Loucy (cell line): ENCODE measurements at regions not wholly inside any gene's neighbourhood (a gene's known extent, or its start where the extent isn't known, plus 50 kb on each side); places are given as distances from the start of the nearest gene placed in this dataset.
"Not testable (repeated sequence)": the region's sequence is repeated elsewhere in the genome, so short reads cannot be mapped to it uniquely, and the experiment has no call there.

Experiments used
- H2AFZ ChIP-seq: fragments of 200-600 bp; sonication (generic); 2 replicates; pipeline ENCODE4 v1.6.0; 2016; ENCODE audit warnings: antibody characterized with exemption, mild to moderate bottlenecking, low read length, moderate library complexity
- H3F3A ChIP-seq: fragments of 200-600 bp; 2 replicates; pipeline ENCODE4 v1.6.0; 2016; ENCODE audit warnings: antibody characterized with exemption, low read depth, mild to moderate bottlenecking
- H3K27me3 ChIP-seq: fragments of 200-600 bp; sonication (generic); 2 replicates; pipeline ENCODE4 v1.6.1; 2014; ENCODE audit warnings: low read length, mild to moderate bottlenecking; ENCODE audit not compliant: insufficient read depth, poor library complexity, severe bottlenecking
- H3K36me3 ChIP-seq: fragments of 200-600 bp; sonication (generic); 2 replicates; pipeline ENCODE4 v1.6.1; 2016; ENCODE audit warnings: low read length; ENCODE audit not compliant: insufficient read depth
- H3K4me1 ChIP-seq: fragments of 200-600 bp; sonication (generic); 2 replicates; pipeline ENCODE4 v1.5.1; 2014; ENCODE audit warnings: low read length, mild to moderate bottlenecking; ENCODE audit not compliant: insufficient read depth, poor library complexity, severe bottlenecking
- H3K4me2 ChIP-seq: fragments of 200-600 bp; sonication (generic); 2 replicates; pipeline ENCODE4 v1.6.0; 2014; ENCODE audit warnings: antibody characterized with exemption, low read length, low read depth, mild to moderate bottlenecking; ENCODE audit not compliant: poor library complexity, severe bottlenecking
- H3K4me3 ChIP-seq: fragments of 200-600 bp; sonication (generic); 2 replicates; pipeline ENCODE4 v1.5.1; 2014; ENCODE audit warnings: low read length, mild to moderate bottlenecking, mixed read lengths; ENCODE audit not compliant: poor library complexity, severe bottlenecking
- H3K79me2 ChIP-seq: fragments of 200-600 bp; sonication (generic); 2 replicates; pipeline ENCODE4 v1.6.1; 2014; ENCODE audit warnings: low read length; ENCODE audit not compliant: insufficient read depth
- H3K9ac ChIP-seq: fragments of 200-600 bp; sonication (generic); 2 replicates; pipeline ENCODE4 v1.6.0; 2014; ENCODE audit warnings: mild to moderate bottlenecking, low read depth, low read length, moderate library complexity; ENCODE audit not compliant: poor library complexity, severe bottlenecking
- H3K9me2 ChIP-seq: fragments of 200-600 bp; sonication (generic); replicated peaks from 2 replicates; pipeline ENCODE4 v1.6.1; 2016; ENCODE audit warnings: low read depth, low read length, mixed read lengths
- H3K9me3 ChIP-seq: fragments of 200-600 bp; sonication (generic); 2 replicates; pipeline ENCODE4 v1.6.1; 2014; ENCODE audit warnings: mild to moderate bottlenecking, antibody characterized with exemption, low read length, low read depth; ENCODE audit not compliant: insufficient read depth
- H4K20me1 ChIP-seq: fragments of 200-600 bp; sonication (generic); 2 replicates; pipeline ENCODE4 v1.6.0; 2014; ENCODE audit warnings: antibody characterized with exemption, low read length, mild to moderate bottlenecking; ENCODE audit not compliant: insufficient read depth, poor library complexity, severe bottlenecking
- EZH2phosphoT487 ChIP-seq: fragments of 200-600 bp; IDR thresholded peaks from 2 replicates; pipeline ENCODE4 v1.6.1; 2018; ENCODE audit warnings: antibody characterized with exemption, mild to moderate bottlenecking, moderate library complexity, borderline replicate concordance
- TF ChIP-seq, protein P1 (sequence below): fragments of 200-600 bp; sonication (generic); conservative IDR thresholded peaks from 2 replicates; pipeline ENCODE4 v1.5.1; 2014; ENCODE audit warnings: mild to moderate bottlenecking, antibody characterized with exemption, low read length

DNA sequence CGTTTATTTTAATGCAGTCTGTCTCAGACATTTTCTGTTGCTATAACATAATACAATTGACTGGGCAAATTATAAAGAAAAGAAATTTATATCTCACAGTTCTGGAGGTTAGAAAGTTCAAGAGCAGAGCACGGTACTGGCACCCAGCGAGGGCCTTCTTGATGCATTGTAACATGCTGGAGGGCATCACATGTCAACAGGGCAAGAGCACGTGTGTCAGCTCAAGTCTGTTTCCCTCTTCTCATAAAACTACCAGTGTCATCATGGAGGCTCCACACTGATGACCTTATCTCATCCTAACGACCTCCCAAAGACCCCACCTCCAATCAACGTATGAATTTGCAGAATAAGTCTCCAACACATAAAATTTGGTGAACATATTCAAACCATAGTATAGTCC is 90.6 kb upstream of the GRIK1 start:
- no peaks in the 10 kb centered on the region for H3K9me3 ChIP-seq
- H3K4me3 ChIP-seq = no peak overlapping the region
- no peaks in the 10 kb centered on the region for H3K27me3 ChIP-seq
- no peaks in the 10 kb centered on the region for H3F3A ChIP-seq
- no peak overlapping the region for H2AFZ ChIP-seq
- no peak for TF ChIP-seq EZH2phosphoT487
- TF ChIP-seq, protein P1, sequence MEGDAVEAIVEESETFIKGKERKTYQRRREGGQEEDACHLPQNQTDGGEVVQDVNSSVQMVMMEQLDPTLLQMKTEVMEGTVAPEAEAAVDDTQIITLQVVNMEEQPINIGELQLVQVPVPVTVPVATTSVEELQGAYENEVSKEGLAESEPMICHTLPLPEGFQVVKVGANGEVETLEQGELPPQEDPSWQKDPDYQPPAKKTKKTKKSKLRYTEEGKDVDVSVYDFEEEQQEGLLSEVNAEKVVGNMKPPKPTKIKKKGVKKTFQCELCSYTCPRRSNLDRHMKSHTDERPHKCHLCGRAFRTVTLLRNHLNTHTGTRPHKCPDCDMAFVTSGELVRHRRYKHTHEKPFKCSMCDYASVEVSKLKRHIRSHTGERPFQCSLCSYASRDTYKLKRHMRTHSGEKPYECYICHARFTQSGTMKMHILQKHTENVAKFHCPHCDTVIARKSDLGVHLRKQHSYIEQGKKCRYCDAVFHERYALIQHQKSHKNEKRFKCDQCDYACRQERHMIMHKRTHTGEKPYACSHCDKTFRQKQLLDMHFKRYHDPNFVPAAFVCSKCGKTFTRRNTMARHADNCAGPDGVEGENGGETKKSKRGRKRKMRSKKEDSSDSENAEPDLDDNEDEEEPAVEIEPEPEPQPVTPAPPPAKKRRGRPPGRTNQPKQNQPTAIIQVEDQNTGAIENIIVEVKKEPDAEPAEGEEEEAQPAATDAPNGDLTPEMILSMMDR = no peak
- no peak overlapping the region for H3K4me2 ChIP-seq
- H3K36me3 ChIP-seq = no peaks in the 10 kb centered on the region
- no peaks in the 10 kb centered on the region for H4K20me1 ChIP-seq
- H3K9ac ChIP-seq = no peak overlapping the region
- no peaks in the 10 kb centered on the region for H3K4me1 ChIP-seq
- no peaks in the 10 kb centered on the region for H3K9me2 ChIP-seq
- no peaks in the 10 kb centered on the region for H3K79me2 ChIP-seq

DNA sequence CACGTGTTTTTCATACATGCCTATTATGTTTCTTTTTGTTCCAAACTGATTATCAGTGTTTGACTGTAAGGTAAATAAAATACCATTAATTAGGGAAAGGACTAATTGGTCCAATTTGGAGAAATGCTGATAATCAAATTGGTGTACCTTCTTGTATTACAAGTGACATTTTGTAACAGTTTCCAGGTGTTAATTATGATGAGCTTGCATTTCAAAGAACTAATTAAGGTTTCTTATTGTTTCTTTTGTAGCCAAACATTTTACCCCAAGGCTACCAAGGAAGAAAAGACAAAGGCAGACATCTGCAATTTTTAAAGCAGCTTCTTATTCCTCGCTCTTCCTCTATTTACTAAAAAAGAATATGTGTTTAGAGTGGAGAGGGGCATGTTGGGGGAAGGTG is 88.7 kb upstream of the GRIK1 start:
- Histone ChIP-seq H3K27me3 (no peaks in the 10 kb centered on the region), H3K4me1 (no peaks in the 10 kb centered on the region), H3K9me2 (no peaks in the 10 kb centered on the region), H3K9ac (no peak overlapping the region), H3F3A (no peaks in the 10 kb centered on the region), H3K36me3 (no peaks in the 10 kb centered on the region), H3K4me3 (no peak overlapping the region), H3K4me2 (no peak overlapping the region), H4K20me1 (no peaks in the 10 kb centered on the region), H3K9me3 (no peaks in the 10 kb centered on the region), H2AFZ (no peak overlapping the region), H3K79me2 (no peaks in the 10 kb centered on the region)
- no peak for TF ChIP-seq EZH2phosphoT487
- TF ChIP-seq, protein P1 = no peak

DNA sequence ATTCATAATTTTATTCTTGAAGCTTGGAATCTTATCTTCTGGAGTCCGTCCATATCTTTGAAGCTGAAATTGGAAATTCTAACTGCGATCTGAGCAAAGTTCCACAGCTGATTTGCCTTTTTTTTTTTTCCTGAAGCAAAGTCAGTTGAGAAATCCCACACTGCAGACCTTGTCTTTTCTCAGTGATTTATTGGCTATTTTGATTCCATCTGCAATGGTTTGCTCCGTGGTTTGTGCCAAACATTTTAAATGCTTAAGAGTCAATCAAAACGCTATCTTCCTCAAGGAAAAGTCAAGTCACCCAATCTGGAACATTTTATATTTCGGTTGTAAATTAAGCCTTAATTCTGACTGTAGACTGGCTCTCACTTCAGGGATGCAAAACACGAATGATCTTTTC is 88.2 kb upstream of the GRIK1 start:
- Histone ChIP-seq H3K36me3 (no peaks in the 10 kb centered on the region), H3K4me2 (no peak overlapping the region), H4K20me1 (no peaks in the 10 kb centered on the region), H3K79me2 (no peaks in the 10 kb centered on the region), H3K4me1 (no peaks in the 10 kb centered on the region), H3K27me3 (no peaks in the 10 kb centered on the region), H3K9ac (no peak overlapping the region), H3F3A (no peaks in the 10 kb centered on the region), H3K4me3 (no peak overlapping the region), H3K9me3 (no peaks in the 10 kb centered on the region), H2AFZ (no peak overlapping the region), H3K9me2 (no peaks in the 10 kb centered on the region)
- no peak for TF ChIP-seq EZH2phosphoT487
- TF ChIP-seq, protein P1 = no peak

DNA sequence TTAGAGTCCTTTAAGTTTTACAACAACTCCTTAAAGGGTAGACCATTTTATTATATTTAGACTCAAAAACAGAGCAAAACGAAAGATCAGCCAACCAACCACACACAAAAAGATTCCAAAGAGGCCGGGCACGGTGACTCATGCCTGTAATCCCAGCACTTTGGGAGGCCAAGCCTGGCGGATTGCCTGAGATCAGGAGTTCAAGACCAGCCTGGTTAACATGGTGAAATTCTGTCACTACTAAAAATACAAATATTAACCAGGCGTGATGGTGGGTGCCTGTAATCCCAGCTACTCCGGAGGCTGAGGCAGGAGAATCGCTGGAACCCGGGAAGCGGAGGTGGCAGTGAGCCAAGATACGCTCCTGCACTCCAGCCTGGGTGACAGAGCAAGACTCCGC is 83.3 kb upstream of the GRIK1 start:
- H3K9me2 ChIP-seq, H4K20me1 ChIP-seq, H3K9me3 ChIP-seq, H3K36me3 ChIP-seq, H3K4me2 ChIP-seq, H3K27me3 ChIP-seq, H3K4me3 ChIP-seq, H2AFZ ChIP-seq, H3F3A ChIP-seq, H3K9ac ChIP-seq, H3K79me2 ChIP-seq, H3K4me1 ChIP-seq: not testable (repeated sequence)
